ENCODE measurements at regions not wholly inside any gene's neighbourhood (a gene's known extent, or its start where the extent isn't known, plus 50 kb on each side); places are given as distances from the start of the nearest gene placed in this dataset.
"Not testable (repeated sequence)": the region's sequence is repeated elsewhere in the genome, so short reads cannot be mapped to it uniquely, and the experiment has no call there.

GRCh38 chrX:45485719-45486118, 285.0 kb upstream of the DIPK2B start:
- no peak for DNase-seq (ENCODE audit: low spot score)

GRCh38 chrX:45479835-45480422, 279.3 kb upstream of the DIPK2B start:
- no peak for DNase-seq (ENCODE audit: low spot score)

- no peak for DNase-seq (ENCODE audit: low spot score)
These were observed 278.6 kb upstream of the DIPK2B start for GRCh38 chrX:45479196-45479834.

- no peak for DNase-seq (ENCODE audit: low spot score)
These were observed 272.3 kb upstream of the DIPK2B start for GRCh38 chrX:45472968-45473367.

GRCh38 chrX:45467537-45467936, 266.9 kb upstream of the DIPK2B start:
- not testable (repeated sequence) for DNase-seq (ENCODE audit: low spot score)

DNA sequence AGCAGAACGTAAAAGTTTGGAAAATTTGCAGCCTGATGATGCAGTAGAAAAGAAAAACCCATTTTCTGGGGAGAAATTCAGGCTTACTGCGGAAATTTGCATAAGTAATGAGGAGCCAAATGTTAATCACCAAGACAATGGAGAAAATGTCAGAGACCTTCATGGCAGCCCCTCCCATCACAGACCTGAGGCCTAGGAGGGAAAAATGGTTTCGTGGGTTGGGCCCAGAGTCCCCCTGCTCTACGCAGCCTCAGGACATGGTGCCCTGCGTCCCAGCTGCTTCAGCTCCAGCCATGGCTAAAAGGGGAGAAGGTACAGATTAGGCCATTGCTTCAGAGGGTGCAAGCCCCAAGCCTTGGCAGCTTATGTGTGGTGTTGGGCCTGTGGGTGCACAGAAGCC, 255.1 kb upstream of the DIPK2B start:
- not testable (repeated sequence) for DNase-seq (ENCODE audit: low spot score)

DNA sequence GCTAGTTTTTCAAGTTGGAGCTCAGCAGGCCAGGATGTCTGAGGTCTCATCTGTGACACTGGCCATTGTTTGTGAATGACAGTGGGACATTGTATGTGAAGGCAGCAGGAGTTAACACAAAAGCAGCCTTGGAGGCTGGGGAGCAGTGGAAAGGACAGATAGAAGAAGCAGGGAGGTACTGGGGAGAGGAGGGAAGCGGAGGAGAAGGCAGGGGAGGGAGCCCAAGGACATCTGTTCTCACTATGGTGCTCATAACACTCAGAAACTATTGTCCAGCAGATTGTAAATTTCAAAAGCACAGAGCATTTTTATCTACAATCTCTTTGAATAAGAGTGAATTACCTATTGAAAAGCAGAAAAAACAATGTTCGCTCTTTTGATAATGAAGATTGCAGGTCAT, 253.6 kb upstream of the DIPK2B start:
- DNase-seq (ENCODE audit: low spot score): no peak

- no peak for DNase-seq (ENCODE audit: low spot score)
These were observed 249.3 kb upstream of the DIPK2B start for GRCh38 chrX:45449982-45450381.

DNA sequence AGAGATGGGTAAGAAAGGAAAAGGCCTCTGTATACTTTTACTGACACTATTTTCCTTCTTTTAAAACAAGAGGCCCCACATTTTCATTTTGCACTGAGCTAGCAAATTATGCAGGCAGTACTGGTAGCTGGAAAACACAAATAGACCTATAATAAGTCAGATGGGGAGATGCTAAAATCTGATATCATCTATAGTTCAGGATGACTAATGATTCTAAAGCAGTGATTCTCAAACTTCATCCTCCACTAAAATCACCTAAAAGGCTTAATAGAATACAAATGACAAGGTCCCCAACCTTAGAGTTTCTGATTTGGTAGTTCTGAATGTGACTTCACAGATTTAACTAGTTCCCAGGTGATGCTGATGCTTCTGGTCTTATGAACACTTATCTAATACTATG, 247.3 kb upstream of the DIPK2B start:
- no peak for DNase-seq (ENCODE audit: low spot score)

- DNase-seq (ENCODE audit: low spot score): no peak
These were observed 246.7 kb upstream of the DIPK2B start for GRCh38 chrX:45447331-45447730.

GRCh38 chrX:45445745-45446412, 245.2 kb upstream of the DIPK2B start:
- no peak for DNase-seq (ENCODE audit: low spot score)

DNA sequence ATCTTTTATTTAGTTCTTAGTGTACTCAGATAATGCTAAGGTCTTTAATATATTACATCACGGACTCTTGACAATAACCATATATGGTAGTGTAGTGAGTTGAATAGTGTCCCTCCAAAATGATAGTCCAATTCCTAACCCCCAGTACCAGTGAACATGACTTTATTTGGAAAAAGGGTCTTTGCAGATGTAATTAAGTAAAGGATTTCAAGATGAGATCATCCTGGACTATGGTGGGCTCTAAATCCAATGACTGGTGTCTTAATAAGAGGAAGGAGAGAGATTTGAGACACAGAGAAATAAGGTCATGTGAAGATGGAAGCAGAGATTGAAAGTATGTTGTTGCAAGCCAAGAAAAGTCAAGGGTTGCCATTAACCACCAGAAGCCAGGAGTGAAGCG, 236.5 kb upstream of the DIPK2B start:
- no peak for DNase-seq (ENCODE audit: low spot score)

DNA sequence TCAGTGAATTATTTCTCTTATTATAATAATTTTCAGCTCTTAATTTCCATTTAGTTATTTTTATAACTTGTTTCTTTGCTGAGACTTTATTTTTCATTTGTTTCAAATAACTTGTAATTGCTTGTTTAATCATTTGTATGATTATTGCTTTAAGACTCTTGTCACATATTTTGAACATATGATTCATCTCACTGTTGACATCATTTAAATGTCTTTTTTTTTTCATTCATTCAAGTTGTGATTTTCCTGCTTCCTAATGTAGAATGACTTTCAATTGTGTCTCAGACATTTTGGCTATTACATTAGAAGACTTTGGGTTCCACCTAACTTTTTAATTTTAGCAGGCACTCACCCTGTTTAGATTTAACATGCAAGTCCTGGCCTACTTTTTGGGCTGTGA, 234.8 kb upstream of the DIPK2B start:
- DNase-seq (ENCODE audit: low spot score): no peak

DNA sequence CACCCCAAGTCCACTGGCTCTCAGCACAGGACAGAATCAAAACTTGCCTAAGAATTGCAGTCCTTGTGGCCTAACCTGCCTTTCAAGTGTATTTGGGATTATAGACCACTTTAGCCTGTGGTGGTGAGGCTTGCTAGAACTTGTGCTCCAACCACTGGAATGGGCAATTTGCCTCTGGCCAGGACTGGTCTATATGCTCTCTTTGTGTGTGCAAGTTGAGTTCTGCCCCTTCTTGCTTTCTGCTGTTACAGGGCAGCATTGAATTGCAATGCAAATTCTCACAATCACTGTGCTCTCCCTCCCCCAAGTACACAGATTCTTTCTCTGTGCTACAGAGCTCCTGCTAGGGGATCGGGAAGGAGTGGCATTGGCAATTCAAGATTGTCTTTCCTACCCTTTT, 233.6 kb upstream of the DIPK2B start:
- DNase-seq (ENCODE audit: low spot score): no peak

DNA sequence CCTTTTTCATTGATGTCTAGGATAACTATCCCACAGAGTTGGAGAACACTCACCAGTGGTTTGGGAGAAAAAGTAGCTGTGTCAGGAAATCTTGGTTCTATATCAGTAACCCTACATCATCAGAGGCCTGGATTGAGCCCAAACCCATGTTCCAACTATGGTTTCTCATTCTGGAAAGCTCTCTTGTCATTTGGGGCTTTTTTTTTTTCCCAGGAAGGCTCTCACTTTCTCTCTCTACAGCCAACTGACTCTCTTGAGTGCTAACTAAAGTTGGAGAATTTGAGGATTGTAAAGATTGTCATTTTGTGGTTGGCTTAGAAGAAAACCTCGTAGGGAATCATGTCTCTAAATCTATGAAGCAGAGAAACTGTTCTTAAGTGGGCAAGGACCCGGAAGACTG, 228.2 kb upstream of the DIPK2B start:
- no peak for DNase-seq (ENCODE audit: low spot score)

DNA sequence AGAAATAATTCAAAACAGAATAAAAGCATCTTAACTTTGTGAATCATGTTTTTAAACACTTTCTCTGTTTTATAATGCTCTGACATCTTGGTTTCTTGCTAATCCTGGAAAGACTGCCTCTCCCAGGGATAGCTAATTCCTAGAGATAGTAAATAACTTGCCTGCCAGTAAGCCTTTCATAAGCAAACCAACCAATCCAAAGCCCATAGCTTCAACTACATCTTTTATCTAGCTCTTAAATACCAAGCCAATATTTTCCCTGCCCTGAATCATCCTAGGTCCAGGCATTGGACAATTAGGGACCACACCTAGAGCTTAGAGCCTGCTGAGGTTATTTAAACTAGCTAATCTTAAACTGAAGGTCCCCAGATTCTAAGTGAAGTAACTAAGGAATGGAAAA, 223.7 kb upstream of the DIPK2B start:
- no peak for DNase-seq (ENCODE audit: low spot score)

- DNase-seq (ENCODE audit: low spot score): no peak
These were observed 221.7 kb upstream of the DIPK2B start for GRCh38 chrX:45422216-45422925.

- no peak for DNase-seq (ENCODE audit: low spot score)
These were observed 221.1 kb upstream of the DIPK2B start for GRCh38 chrX:45421806-45422205.

GRCh38 chrX:45404206-45404605, 203.5 kb upstream of the DIPK2B start:
- DNase-seq (ENCODE audit: low spot score): no peak

DNA sequence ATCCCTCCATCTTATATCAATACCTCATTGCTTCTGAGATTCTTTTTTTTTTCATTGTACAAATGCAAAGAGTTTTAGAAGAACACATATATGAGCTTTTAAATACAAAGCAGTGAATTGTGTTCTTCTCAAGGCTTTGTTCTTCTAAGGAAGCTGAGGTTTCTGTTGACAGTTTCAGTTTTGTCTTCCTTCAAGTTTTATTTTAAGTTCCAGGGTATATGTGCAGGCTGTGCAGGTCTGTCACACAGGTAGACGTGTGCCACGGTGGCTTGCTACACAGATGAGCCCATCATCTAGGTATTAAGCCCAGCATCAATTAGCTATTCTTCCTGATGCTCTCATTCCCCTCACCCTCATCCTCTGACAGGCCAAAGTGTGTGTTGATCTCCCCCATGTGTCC, 201.2 kb upstream of the DIPK2B start:
- DNase-seq (ENCODE audit: low spot score): no peak

- DNase-seq (ENCODE audit: low spot score): not testable (repeated sequence)
These were observed 200.5 kb upstream of the DIPK2B start for GRCh38 chrX:45400951-45401725.
